B cell (primary cell): ENCODE measurements at regions not wholly inside any gene's neighbourhood (a gene's known extent, or its start where the extent isn't known, plus 50 kb on each side); places are given as distances from the start of the nearest gene placed in this dataset.

ENCODE experiments used
- ATAC-seq: fragments of 200-7000 bp; cut with Tn5 transposase; one replicate; pipeline ENCODE4 v1.10.0; 2021; ENCODE audit warnings: low read depth, mild to moderate bottlenecking, moderate number of reproducible peaks, moderate library complexity
- CTCF ChIA-PET: fragments of 350-600 bp; sonication (Branson Sonifier 250); formaldehyde crosslinking; loops from one replicate; lab custom pipeline; 2021; ENCODE audit warnings: antibody characterized with exemption, inconsistent platforms; lab: Charles Lee
- POLR2A ChIA-PET: fragments of 350-600 bp; sonication (Branson Sonifier 250); formaldehyde crosslinking; loops from one replicate; lab custom pipeline; 2021; ENCODE audit warnings: antibody characterized with exemption; lab: Charles Lee
- DNase-seq: peaks from one replicate; pipeline ENCODE4 v3.0.0; 2013
- H2AFZ ChIP-seq: 2 replicates; pipeline ENCODE4 v1.6.1; 2012; ENCODE audit warnings: mild to moderate bottlenecking, low read depth, low read length; ENCODE audit not compliant: insufficient read depth, poor library complexity, severe bottlenecking
- H3K27ac ChIP-seq, 2 donors: 1 replicate in 1 of 2; 2 replicates in 1 of 2; pipeline ENCODE4 v1.5.1; 2012 to 2013; ENCODE audit warnings: low read length in 2 of 2, mild to moderate bottlenecking in 2 of 2, moderate library complexity in 1 of 2
- H3K27me3 ChIP-seq, 4 experiments: fragments of 200-600 bp in 1 of 4; sonication (generic) in 1 of 4; replicated peaks in 1 of 4; 1 replicate in 2 of 4; 2 replicates in 2 of 4; pipeline versions ENCODE4 v1.6.1 to v1.7.0; 2013 to 2016; ENCODE audit warnings: low read length in 3 of 4, mild to moderate bottlenecking in 2 of 4, mixed read lengths in 1 of 4, moderate library complexity in 1 of 4; ENCODE audit not compliant: insufficient read depth in 4 of 4, control insufficient read depth in 3 of 4; ENCODE audit errors: control extremely low read depth in 1 of 4
- H3K36me3 ChIP-seq, 2 experiments: replicated peaks in 1 of 2; 1 replicate in 1 of 2; 2 replicates in 1 of 2; pipeline versions ENCODE4 v1.6.1 to v1.7.1; 2013; ENCODE audit warnings: low read length in 1 of 2; ENCODE audit not compliant: insufficient read depth in 2 of 2, control insufficient read depth in 1 of 2; ENCODE audit errors: control extremely low read depth in 1 of 2, extremely low read depth in 1 of 2
- H3K4me1 ChIP-seq, 2 donors: fragments of 200-600 bp in 1 of 2; sonication (generic) in 1 of 2; 1 replicate in 1 of 2; 2 replicates in 1 of 2; pipeline versions ENCODE4 v1.5.1 to v1.6.1; 2013 to 2017; ENCODE audit warnings: low read length in 2 of 2; ENCODE audit not compliant: control insufficient read depth in 2 of 2, insufficient read depth in 2 of 2
- H3K4me2 ChIP-seq: replicated peaks from 2 replicates; pipeline ENCODE3; 2012; ENCODE audit warnings: mild to moderate bottlenecking, low read depth, low read length; ENCODE audit not compliant: poor library complexity, severe bottlenecking
- H3K4me3 ChIP-seq, 5 experiments: fragments of 200-600 bp in 1 of 5; sonication (generic) in 1 of 5; 1 replicate in 3 of 5; 2 replicates in 2 of 5; pipeline versions ENCODE4 v1.5.1 to v1.7.0; 2011 to 2016; ENCODE audit warnings: low read length in 4 of 5, mild to moderate bottlenecking in 4 of 5, low read depth in 2 of 5, control low read depth in 1 of 5, moderate library complexity in 1 of 5; ENCODE audit not compliant: insufficient read depth in 1 of 5; ENCODE audit errors: control extremely low read depth in 1 of 5, extremely low read depth in 1 of 5
- H3K79me2 ChIP-seq: fragments of 200-600 bp; sonication (generic); one replicate; pipeline ENCODE4 v1.6.0; 2016; ENCODE audit warnings: low read length; ENCODE audit not compliant: control insufficient read depth, insufficient read depth
- H3K9ac ChIP-seq: fragments of 200-600 bp; sonication (generic); 2 replicates; pipeline ENCODE4 v1.6.1; 2017; ENCODE audit warnings: mild to moderate bottlenecking, low read length, moderate library complexity
- H3K9me3 ChIP-seq, 3 donors: one replicate each; pipeline versions ENCODE4 v1.6.1 to v1.7.1; 2013; ENCODE audit warnings: low read length in 2 of 3; ENCODE audit not compliant: control insufficient read depth in 2 of 3, insufficient read depth in 1 of 3; ENCODE audit errors: control extremely low read depth in 1 of 3
- H4K20me1 ChIP-seq: 2 replicates; pipeline ENCODE4 v1.6.0; 2012; ENCODE audit warnings: mild to moderate bottlenecking, low read length; ENCODE audit not compliant: insufficient read depth, control insufficient read depth, poor library complexity, severe bottlenecking
- H3K27ac Mint-ChIP-seq: one replicate; pipeline ENCODE4 v1.8.0; 2021; ENCODE audit warnings: mixed read lengths
- H3K27me3 Mint-ChIP-seq: one replicate; pipeline ENCODE4 v1.8.0; 2021; ENCODE audit warnings: mixed read lengths
- H3K4me1 Mint-ChIP-seq: one replicate; pipeline ENCODE4 v1.8.0; 2021; ENCODE audit warnings: mixed read lengths
- H3K4me3 Mint-ChIP-seq: one replicate; pipeline ENCODE4 v1.8.0; 2021; ENCODE audit warnings: mixed read lengths
- H3K9me3 Mint-ChIP-seq: one replicate; pipeline ENCODE4 v1.8.0; 2022; ENCODE audit warnings: mixed read lengths; ENCODE audit not compliant: insufficient read depth
- EZH2 ChIP-seq: IDR thresholded peaks from 2 replicates; pipeline ENCODE4 v1.6.1; 2012; ENCODE audit warnings: borderline replicate concordance, low read depth, mild to moderate bottlenecking, moderate library complexity, low read length; ENCODE audit not compliant: insufficient read depth, poor library complexity, severe bottlenecking
- WGBS: methylation state at CpG from one replicate; pipeline ENCODE4 v1.1.5; 2013; ENCODE audit warnings: missing lambda C conversion rate; ENCODE audit not compliant: insufficient coverage; 5-methylcytosine and 5-hydroxymethylcytosine counted together
- intact Hi-C: fragments of 100-400 bp; cut with micrococcal nuclease; formaldehyde crosslinking; loops from one replicate; pipeline ENCODE4 v1.10.0; 2022
- TF ChIP-seq, protein P1 (sequence below): fragments of 200-600 bp; IDR thresholded peaks from one replicate; pipeline ENCODE4 v1.8.0; 2022; ENCODE audit warnings: antibody characterized with exemption, mild to moderate bottlenecking

DNA sequence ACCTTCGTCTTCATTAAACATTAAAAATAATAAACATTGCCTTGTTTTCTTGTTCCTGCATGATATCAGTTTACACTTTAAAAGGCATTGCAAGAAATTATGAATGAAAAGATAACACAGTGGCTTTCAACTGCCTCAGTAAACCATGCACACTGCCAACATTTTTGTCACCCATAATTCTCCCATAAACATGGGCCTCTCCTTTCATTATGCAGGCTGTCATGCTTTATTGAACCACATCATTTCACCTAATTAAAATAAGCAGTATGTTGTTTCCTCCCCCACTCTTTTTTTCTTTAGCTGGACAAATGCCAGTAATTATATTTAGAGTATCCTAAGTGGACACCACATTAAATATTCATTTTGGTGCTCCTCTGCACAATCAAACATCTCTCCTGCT, 1566.5 kb upstream of the SLC10A2 start:
- Histone ChIP-seq H3K79me2 (no peaks in the 10 kb centered on the region), H3K9me3 (no peaks in the 10 kb centered on the region), H3K4me1 (no peaks in the 10 kb centered on the region), H3K4me2 (no peak overlapping the region), H3K36me3 (no peaks in the 10 kb centered on the region), H2AFZ (no peak overlapping the region), H3K9ac (no peak overlapping the region), H3K4me3 (no peak overlapping the region), H3K27ac (no peak overlapping the region), H4K20me1 (no peaks in the 10 kb centered on the region), H3K27me3 (no peaks in the 10 kb centered on the region)
- no peaks in the 10 kb centered on the region for H3K4me1 Mint-ChIP-seq
- H3K9me3 Mint-ChIP-seq: no peaks in the 10 kb centered on the region
- no peak overlapping the region for H3K4me3 Mint-ChIP-seq
- TF ChIP-seq, protein P1, sequence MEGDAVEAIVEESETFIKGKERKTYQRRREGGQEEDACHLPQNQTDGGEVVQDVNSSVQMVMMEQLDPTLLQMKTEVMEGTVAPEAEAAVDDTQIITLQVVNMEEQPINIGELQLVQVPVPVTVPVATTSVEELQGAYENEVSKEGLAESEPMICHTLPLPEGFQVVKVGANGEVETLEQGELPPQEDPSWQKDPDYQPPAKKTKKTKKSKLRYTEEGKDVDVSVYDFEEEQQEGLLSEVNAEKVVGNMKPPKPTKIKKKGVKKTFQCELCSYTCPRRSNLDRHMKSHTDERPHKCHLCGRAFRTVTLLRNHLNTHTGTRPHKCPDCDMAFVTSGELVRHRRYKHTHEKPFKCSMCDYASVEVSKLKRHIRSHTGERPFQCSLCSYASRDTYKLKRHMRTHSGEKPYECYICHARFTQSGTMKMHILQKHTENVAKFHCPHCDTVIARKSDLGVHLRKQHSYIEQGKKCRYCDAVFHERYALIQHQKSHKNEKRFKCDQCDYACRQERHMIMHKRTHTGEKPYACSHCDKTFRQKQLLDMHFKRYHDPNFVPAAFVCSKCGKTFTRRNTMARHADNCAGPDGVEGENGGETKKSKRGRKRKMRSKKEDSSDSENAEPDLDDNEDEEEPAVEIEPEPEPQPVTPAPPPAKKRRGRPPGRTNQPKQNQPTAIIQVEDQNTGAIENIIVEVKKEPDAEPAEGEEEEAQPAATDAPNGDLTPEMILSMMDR: no peak
- no peak for TF ChIP-seq EZH2
- no peaks in the 10 kb centered on the region for H3K27me3 Mint-ChIP-seq
- H3K27ac Mint-ChIP-seq: no peak overlapping the region
- no peak for DNase-seq
- intact Hi-C loops: no loop called here
- WGBS: no CpG with 5 or more reads among the region's 1 CpG
- no peak for ATAC-seq
- POLR2A ChIA-PET: no interaction called here
- CTCF ChIA-PET: no interaction called here

GRCh38 chr13:104625201-104625600, 1559.0 kb upstream of the SLC10A2 start:
- Histone ChIP-seq H3K27ac (no peak overlapping the region), H2AFZ (no peak overlapping the region), H3K27me3 (no peaks in the 10 kb centered on the region), H3K4me1 (no peaks in the 10 kb centered on the region), H3K9ac (no peak overlapping the region), H3K4me2 (no peak overlapping the region), H3K36me3 (no peaks in the 10 kb centered on the region), H3K4me3 (no peak overlapping the region), H3K79me2 (no peaks in the 10 kb centered on the region), H4K20me1 (no peaks in the 10 kb centered on the region), H3K9me3 (no peaks in the 10 kb centered on the region)
- ATAC-seq (no peak), DNase-seq (no peak)
- CTCF ChIA-PET: interaction anchor here (0.7 kb wide), 1 partner anchor 54 kb away, joined by 3 read pairs; no protein-coding TSS in a partner anchor
- intact Hi-C loops: no loop called here
- peaks cover 2% of the 10 kb centered on the region for H3K9me3 Mint-ChIP-seq
- H3K4me1 Mint-ChIP-seq: no peaks in the 10 kb centered on the region
- POLR2A ChIA-PET: no interaction called here
- H3K27me3 Mint-ChIP-seq: no peaks in the 10 kb centered on the region
- 94% methylated on average over 7 of the region's 7 CpGs for WGBS
- no peak overlapping the region for H3K27ac Mint-ChIP-seq
- H3K4me3 Mint-ChIP-seq: no peak overlapping the region
- TF ChIP-seq, protein P1: no peak
- no peak for TF ChIP-seq EZH2
